ENCODE measurements at regions not wholly inside any gene's neighbourhood (a gene's known extent, or its start where the extent isn't known, plus 50 kb on each side); places are given as distances from the start of the nearest gene placed in this dataset.

DNA sequence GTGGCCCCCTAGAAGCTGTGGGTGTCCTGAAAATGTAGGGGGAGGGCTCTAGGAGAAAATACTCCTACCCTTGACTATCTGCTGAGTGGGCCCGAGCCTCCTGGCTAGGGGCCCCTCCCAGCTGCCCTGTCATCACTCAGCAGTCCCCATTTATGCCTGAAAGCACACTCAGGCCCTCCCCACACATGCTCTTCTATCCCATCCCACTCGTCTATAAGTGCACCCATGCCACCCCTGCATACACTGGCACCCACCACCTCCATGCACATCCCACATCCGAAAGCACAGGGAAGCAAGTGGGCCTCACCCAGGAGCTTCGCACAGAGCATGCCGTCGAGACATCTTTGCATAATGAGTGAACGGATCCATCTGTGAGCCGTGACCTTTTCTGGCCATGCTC lies 80.4 kb upstream of the POU3F1 start:
- TF ChIP-seq, protein P1, sequence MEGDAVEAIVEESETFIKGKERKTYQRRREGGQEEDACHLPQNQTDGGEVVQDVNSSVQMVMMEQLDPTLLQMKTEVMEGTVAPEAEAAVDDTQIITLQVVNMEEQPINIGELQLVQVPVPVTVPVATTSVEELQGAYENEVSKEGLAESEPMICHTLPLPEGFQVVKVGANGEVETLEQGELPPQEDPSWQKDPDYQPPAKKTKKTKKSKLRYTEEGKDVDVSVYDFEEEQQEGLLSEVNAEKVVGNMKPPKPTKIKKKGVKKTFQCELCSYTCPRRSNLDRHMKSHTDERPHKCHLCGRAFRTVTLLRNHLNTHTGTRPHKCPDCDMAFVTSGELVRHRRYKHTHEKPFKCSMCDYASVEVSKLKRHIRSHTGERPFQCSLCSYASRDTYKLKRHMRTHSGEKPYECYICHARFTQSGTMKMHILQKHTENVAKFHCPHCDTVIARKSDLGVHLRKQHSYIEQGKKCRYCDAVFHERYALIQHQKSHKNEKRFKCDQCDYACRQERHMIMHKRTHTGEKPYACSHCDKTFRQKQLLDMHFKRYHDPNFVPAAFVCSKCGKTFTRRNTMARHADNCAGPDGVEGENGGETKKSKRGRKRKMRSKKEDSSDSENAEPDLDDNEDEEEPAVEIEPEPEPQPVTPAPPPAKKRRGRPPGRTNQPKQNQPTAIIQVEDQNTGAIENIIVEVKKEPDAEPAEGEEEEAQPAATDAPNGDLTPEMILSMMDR (IDR thresholded peaks at IDR 0.05): no peak
- TF ChIP-seq POLR2A (IDR thresholded peaks at IDR 0.05): no peak

Data from adrenal gland (tissue), 5 donors.